ENCODE measurements at regions not wholly inside any gene's neighbourhood (a gene's known extent, or its start where the extent isn't known, plus 50 kb on each side); places are given as distances from the start of the nearest gene placed in this dataset.

DNA sequence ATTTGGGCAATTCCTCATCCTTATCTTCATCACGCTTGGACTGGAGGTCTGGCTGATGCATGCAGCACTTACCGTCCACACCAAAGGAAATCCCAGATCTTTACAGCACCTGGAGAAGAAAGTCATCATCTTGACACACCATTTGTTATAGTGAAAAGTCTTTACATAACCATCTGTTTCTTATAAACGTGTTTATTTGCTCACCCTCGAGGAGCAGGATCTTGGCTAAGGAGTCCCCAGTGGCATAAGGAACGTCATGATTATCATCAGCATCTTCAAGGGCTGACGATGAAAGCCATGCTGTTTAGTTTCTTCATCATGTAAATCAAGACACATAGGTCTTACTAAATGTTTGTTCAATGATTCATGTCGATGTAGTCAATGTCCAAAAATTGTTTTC is 248.8 kb upstream of the ELAC2 start:
- Histone ChIP-seq H3K79me2 (ENCODE audit: control insufficient read depth, insufficient read depth, low read length) (no peaks in the 10 kb centered on the region), H3K4me1 (ENCODE audit: control insufficient read depth in 2 of 2, insufficient read depth in 2 of 2, low read length in 2 of 2) (no peaks in the 10 kb centered on the region), H3K36me3 (replicated peaks in 1 of 2; ENCODE audit: control extremely low read depth in 1 of 2, control insufficient read depth in 1 of 2, extremely low read depth in 1 of 2, insufficient read depth in 2 of 2, low read length in 1 of 2) (no peaks in the 10 kb centered on the region), H3K9ac (ENCODE audit: low read length) (no peak overlapping the region), H3K9me3 (ENCODE audit: control extremely low read depth in 1 of 3, control insufficient read depth in 2 of 3, insufficient read depth in 1 of 3, low read length in 2 of 3) (peaks cover 0 to 4% (median 0%) of the 10 kb centered on the region in 3 donors), H3K4me3 (ENCODE audit: control extremely low read depth in 1 of 5, extremely low read depth in 1 of 5, insufficient read depth in 1 of 5, low read depth in 2 of 5, low read length in 4 of 5) (no peak overlapping the region), H3K27me3 (replicated peaks in 1 of 4; ENCODE audit: control extremely low read depth in 1 of 4, control insufficient read depth in 3 of 4, insufficient read depth in 4 of 4, low read length in 3 of 4) (no peaks in the 10 kb centered on the region), H4K20me1 (ENCODE audit: control insufficient read depth, insufficient read depth, low read length, poor library complexity, severe bottlenecking) (no peaks in the 10 kb centered on the region), H3K27ac (ENCODE audit: low read length in 2 of 2) (no peak overlapping the region), H2AFZ (ENCODE audit: insufficient read depth, low read depth, low read length, poor library complexity, severe bottlenecking) (no peak overlapping the region), H3K4me2 (replicated peaks; ENCODE audit: low read depth, low read length, poor library complexity, severe bottlenecking) (no peak overlapping the region)
- Mint-ChIP-seq H3K27ac (no peak overlapping the region), H3K9me3 (ENCODE audit: insufficient read depth) (no peaks in the 10 kb centered on the region), H3K4me3 (no peak overlapping the region), H3K4me1 (no peaks in the 10 kb centered on the region), H3K27me3 (peaks cover 4% of the 10 kb centered on the region)
- TF ChIP-seq, protein P1, sequence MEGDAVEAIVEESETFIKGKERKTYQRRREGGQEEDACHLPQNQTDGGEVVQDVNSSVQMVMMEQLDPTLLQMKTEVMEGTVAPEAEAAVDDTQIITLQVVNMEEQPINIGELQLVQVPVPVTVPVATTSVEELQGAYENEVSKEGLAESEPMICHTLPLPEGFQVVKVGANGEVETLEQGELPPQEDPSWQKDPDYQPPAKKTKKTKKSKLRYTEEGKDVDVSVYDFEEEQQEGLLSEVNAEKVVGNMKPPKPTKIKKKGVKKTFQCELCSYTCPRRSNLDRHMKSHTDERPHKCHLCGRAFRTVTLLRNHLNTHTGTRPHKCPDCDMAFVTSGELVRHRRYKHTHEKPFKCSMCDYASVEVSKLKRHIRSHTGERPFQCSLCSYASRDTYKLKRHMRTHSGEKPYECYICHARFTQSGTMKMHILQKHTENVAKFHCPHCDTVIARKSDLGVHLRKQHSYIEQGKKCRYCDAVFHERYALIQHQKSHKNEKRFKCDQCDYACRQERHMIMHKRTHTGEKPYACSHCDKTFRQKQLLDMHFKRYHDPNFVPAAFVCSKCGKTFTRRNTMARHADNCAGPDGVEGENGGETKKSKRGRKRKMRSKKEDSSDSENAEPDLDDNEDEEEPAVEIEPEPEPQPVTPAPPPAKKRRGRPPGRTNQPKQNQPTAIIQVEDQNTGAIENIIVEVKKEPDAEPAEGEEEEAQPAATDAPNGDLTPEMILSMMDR (IDR thresholded peaks at IDR 0.05): no peak
- TF ChIP-seq EZH2 (IDR thresholded peaks at IDR 0.05; ENCODE audit: borderline replicate concordance, insufficient read depth, low read depth, low read length, poor library complexity, severe bottlenecking): no peak
- WGBS (ENCODE audit: insufficient coverage): no CpG with 5 or more reads among the region's 7 CpGs
- no peak for DNase-seq
- CTCF ChIA-PET: no interaction called here
- intact Hi-C loops (cut with micrococcal nuclease): no loop called here
- POLR2A ChIA-PET: no interaction called here
- no peak for ATAC-seq (ENCODE audit: low read depth)

DNA sequence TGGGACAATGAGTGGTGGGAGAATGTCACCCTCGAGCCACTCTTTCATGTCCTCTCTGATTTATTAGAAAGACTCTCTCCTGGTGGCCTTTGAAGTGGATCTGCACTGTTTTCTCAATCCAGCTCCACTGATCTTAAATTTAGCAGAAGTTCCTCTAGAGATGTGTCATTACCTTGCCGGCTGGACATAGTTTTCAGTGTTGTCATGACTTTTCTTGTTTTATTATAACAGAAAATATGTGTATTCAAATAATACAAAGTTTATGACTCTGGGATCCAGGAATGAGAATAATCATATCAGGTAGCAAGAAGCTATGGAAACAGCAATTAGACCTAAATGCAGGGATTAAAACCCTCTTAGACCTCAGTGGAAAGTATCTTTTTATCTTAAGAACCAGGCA is 247.5 kb upstream of the ELAC2 start:
- no peak overlapping the region for H3K4me3 Mint-ChIP-seq
- ATAC-seq (ENCODE audit: low read depth): no peak
- Histone ChIP-seq H3K36me3 (replicated peaks in 1 of 2; ENCODE audit: control extremely low read depth in 1 of 2, control insufficient read depth in 1 of 2, extremely low read depth in 1 of 2, insufficient read depth in 2 of 2, low read length in 1 of 2) (no peaks in the 10 kb centered on the region), H3K9me3 (ENCODE audit: control extremely low read depth in 1 of 3, control insufficient read depth in 2 of 3, insufficient read depth in 1 of 3, low read length in 2 of 3) (peaks cover 0 to 4% (median 0%) of the 10 kb centered on the region in 3 donors), H3K27me3 (replicated peaks in 1 of 4; ENCODE audit: control extremely low read depth in 1 of 4, control insufficient read depth in 3 of 4, insufficient read depth in 4 of 4, low read length in 3 of 4) (no peaks in the 10 kb centered on the region), H3K27ac (ENCODE audit: low read length in 2 of 2) (no peak overlapping the region), H3K4me2 (replicated peaks; ENCODE audit: low read depth, low read length, poor library complexity, severe bottlenecking) (no peak overlapping the region), H3K79me2 (ENCODE audit: control insufficient read depth, insufficient read depth, low read length) (no peaks in the 10 kb centered on the region), H3K4me3 (ENCODE audit: control extremely low read depth in 1 of 5, extremely low read depth in 1 of 5, insufficient read depth in 1 of 5, low read depth in 2 of 5, low read length in 4 of 5) (no peak overlapping the region), H3K4me1 (ENCODE audit: control insufficient read depth in 2 of 2, insufficient read depth in 2 of 2, low read length in 2 of 2) (no peaks in the 10 kb centered on the region), H2AFZ (ENCODE audit: insufficient read depth, low read depth, low read length, poor library complexity, severe bottlenecking) (no peak overlapping the region), H4K20me1 (ENCODE audit: control insufficient read depth, insufficient read depth, low read length, poor library complexity, severe bottlenecking) (no peaks in the 10 kb centered on the region), H3K9ac (ENCODE audit: low read length) (no peak overlapping the region)
- TF ChIP-seq, protein P1 (IDR thresholded peaks at IDR 0.05): no peak
- TF ChIP-seq EZH2 (IDR thresholded peaks at IDR 0.05; ENCODE audit: borderline replicate concordance, insufficient read depth, low read depth, low read length, poor library complexity, severe bottlenecking): no peak
- no peak overlapping the region for H3K27ac Mint-ChIP-seq
- H3K27me3 Mint-ChIP-seq: peaks cover 4% of the 10 kb centered on the region
- no CpG with 5 or more reads among the region's 2 CpGs for WGBS (ENCODE audit: insufficient coverage)
- H3K4me1 Mint-ChIP-seq: no peaks in the 10 kb centered on the region
- H3K9me3 Mint-ChIP-seq (ENCODE audit: insufficient read depth): no peaks in the 10 kb centered on the region
- CTCF ChIA-PET: no interaction called here
- POLR2A ChIA-PET: no interaction called here
- no peak for DNase-seq
- intact Hi-C loops (cut with micrococcal nuclease): no loop called here
